ENCODE measurements at regions not wholly inside any gene's neighbourhood (a gene's known extent, or its start where the extent isn't known, plus 50 kb on each side); places are given as distances from the start of the nearest gene placed in this dataset.

- H2BK5ac ChIP-seq (ENCODE audit: low read depth, low read length, poor library complexity) = no peak overlapping the region
- H4K12ac ChIP-seq (ENCODE audit: low read depth, low read length) = no peak overlapping the region
- no peak overlapping the region for H4K8ac ChIP-seq (ENCODE audit: low read depth, low read length)
- H3K27me3 ChIP-seq (ENCODE audit: insufficient read depth, low read length) = no peaks in the 10 kb centered on the region
- H3K4me1 ChIP-seq (ENCODE audit: control insufficient read depth in 1 of 2, insufficient read depth in 2 of 2, low read length in 2 of 2) = no peaks in the 10 kb centered on the region
- no peak overlapping the region for H3K4me3 ChIP-seq (ENCODE audit: low read depth, low read length)
- no peak overlapping the region for H2BK120ac ChIP-seq (ENCODE audit: insufficient read depth, low read length, poor library complexity)
- H3K9me3 ChIP-seq (ENCODE audit: insufficient read depth, low read depth, low read length) = no peaks in the 10 kb centered on the region
- no peak overlapping the region for H3K23ac ChIP-seq (ENCODE audit: low read length)
- no peak overlapping the region for H2AFZ ChIP-seq (ENCODE audit: insufficient read depth, low read length, poor library complexity)
- H3K9ac ChIP-seq (ENCODE audit: low read length) = no peak overlapping the region
- H3K4ac ChIP-seq (ENCODE audit: low read depth, low read length) = no peak overlapping the region
- no peak overlapping the region for H3K27ac ChIP-seq (ENCODE audit: low read depth, low read length)
- H2AK5ac ChIP-seq (ENCODE audit: low read length) = no peak overlapping the region
- H3K79me2 ChIP-seq (ENCODE audit: control insufficient read depth, insufficient read depth, low read length, poor library complexity) = no peaks in the 10 kb centered on the region
- no peak overlapping the region for H3K4me2 ChIP-seq (ENCODE audit: low read length)
- H4K91ac ChIP-seq (ENCODE audit: low read depth, low read length) = no peak overlapping the region
- no peaks in the 10 kb centered on the region for H3K36me3 ChIP-seq (ENCODE audit: control insufficient read depth in 1 of 2, insufficient read depth in 2 of 2, low read length in 2 of 2)
- H3K14ac ChIP-seq (ENCODE audit: low read length) = no peak overlapping the region
- no peaks in the 10 kb centered on the region for H3K79me1 ChIP-seq (ENCODE audit: low read length)
- peak in 1 of 2 donors; percentile 59 for DNase-seq
- no peak overlapping the region for H3K18ac ChIP-seq (ENCODE audit: low read length)
- no peak overlapping the region for H2BK12ac ChIP-seq (ENCODE audit: low read length)
Measured at GRCh38 chr12:67193704-67194103, 75.5 kb upstream of the CAND1 start.

GRCh38 chr12:67200386-67200785 lies 68.8 kb upstream of the CAND1 start:
- no CpG with 5 or more reads among the region's 1 CpG for WGBS (ENCODE audit: extremely low coverage, insufficient coverage, insufficient read length)
- no peak overlapping the region for H4K91ac ChIP-seq (ENCODE audit: low read depth, low read length)
- no peaks in the 10 kb centered on the region for H3K79me2 ChIP-seq (ENCODE audit: control insufficient read depth, insufficient read depth, low read length, poor library complexity)
- H2BK5ac ChIP-seq (ENCODE audit: low read depth, low read length, poor library complexity) = no peak overlapping the region
- H3K4me2 ChIP-seq (ENCODE audit: low read length) = no peak overlapping the region
- no peak overlapping the region for H4K8ac ChIP-seq (ENCODE audit: low read depth, low read length)
- H3K23ac ChIP-seq (ENCODE audit: low read length) = no peak overlapping the region
- no peak overlapping the region for H4K12ac ChIP-seq (ENCODE audit: low read depth, low read length)
- H3K4me3 ChIP-seq (ENCODE audit: low read depth, low read length) = no peak overlapping the region
- no peaks in the 10 kb centered on the region for H3K79me1 ChIP-seq (ENCODE audit: low read length)
- no peaks in the 10 kb centered on the region for H3K36me3 ChIP-seq (ENCODE audit: control insufficient read depth in 1 of 2, insufficient read depth in 2 of 2, low read length in 2 of 2)
- H3K14ac ChIP-seq (ENCODE audit: low read length) = no peak overlapping the region
- H3K18ac ChIP-seq (ENCODE audit: low read length) = no peak overlapping the region
- no peaks in the 10 kb centered on the region for H3K27me3 ChIP-seq (ENCODE audit: insufficient read depth, low read length)
- no peaks in the 10 kb centered on the region for H3K9me3 ChIP-seq (ENCODE audit: insufficient read depth, low read depth, low read length)
- no peak overlapping the region for H3K4ac ChIP-seq (ENCODE audit: low read depth, low read length)
- no peak overlapping the region for H2AFZ ChIP-seq (ENCODE audit: insufficient read depth, low read length, poor library complexity)
- H3K27ac ChIP-seq (ENCODE audit: low read depth, low read length) = no peak overlapping the region
- no peak overlapping the region for H2BK12ac ChIP-seq (ENCODE audit: low read length)
- no peak overlapping the region for H2AK5ac ChIP-seq (ENCODE audit: low read length)
- H3K9ac ChIP-seq (ENCODE audit: low read length) = no peak overlapping the region
- DNase-seq = no peak
- H3K4me1 ChIP-seq (ENCODE audit: control insufficient read depth in 1 of 2, insufficient read depth in 2 of 2, low read length in 2 of 2) = no peaks in the 10 kb centered on the region
- H2BK120ac ChIP-seq (ENCODE audit: insufficient read depth, low read length, poor library complexity) = no peak overlapping the region

GRCh38 chr12:67202011-67202677 lies 67.0 kb upstream of the CAND1 start:
- Histone ChIP-seq H4K8ac (ENCODE audit: low read depth, low read length) (no peak overlapping the region), H3K79me1 (ENCODE audit: low read length) (no peaks in the 10 kb centered on the region), H3K36me3 (ENCODE audit: control insufficient read depth in 1 of 2, insufficient read depth in 2 of 2, low read length in 2 of 2) (no peaks in the 10 kb centered on the region), H3K4me2 (ENCODE audit: low read length) (no peak overlapping the region), H2BK5ac (ENCODE audit: low read depth, low read length, poor library complexity) (no peak overlapping the region), H3K9me3 (ENCODE audit: insufficient read depth, low read depth, low read length) (no peaks in the 10 kb centered on the region), H4K91ac (ENCODE audit: low read depth, low read length) (no peak overlapping the region), H3K27ac (ENCODE audit: low read depth, low read length) (no peak overlapping the region), H3K4me1 (ENCODE audit: control insufficient read depth in 1 of 2, insufficient read depth in 2 of 2, low read length in 2 of 2) (no peaks in the 10 kb centered on the region), H3K79me2 (ENCODE audit: control insufficient read depth, insufficient read depth, low read length, poor library complexity) (no peaks in the 10 kb centered on the region), H3K9ac (ENCODE audit: low read length) (no peak overlapping the region), H3K18ac (ENCODE audit: low read length) (no peak overlapping the region), H3K23ac (ENCODE audit: low read length) (no peak overlapping the region), H2AFZ (ENCODE audit: insufficient read depth, low read length, poor library complexity) (no peak overlapping the region), H2BK120ac (ENCODE audit: insufficient read depth, low read length, poor library complexity) (no peak overlapping the region), H2AK5ac (ENCODE audit: low read length) (no peak overlapping the region), H3K4ac (ENCODE audit: low read depth, low read length) (no peak overlapping the region), H2BK12ac (ENCODE audit: low read length) (no peak overlapping the region), H3K27me3 (ENCODE audit: insufficient read depth, low read length) (no peaks in the 10 kb centered on the region), H3K14ac (ENCODE audit: low read length) (no peak overlapping the region), H4K12ac (ENCODE audit: low read depth, low read length) (no peak overlapping the region), H3K4me3 (ENCODE audit: low read depth, low read length) (no peak overlapping the region)
- no CpG with 5 or more reads among the region's 7 CpGs for WGBS (ENCODE audit: extremely low coverage, insufficient coverage, insufficient read length)
- no peak for DNase-seq

- Histone ChIP-seq H3K4me3 (ENCODE audit: low read depth, low read length) (no peak overlapping the region), H2AK5ac (ENCODE audit: low read length) (no peak overlapping the region), H3K27me3 (ENCODE audit: insufficient read depth, low read length) (no peaks in the 10 kb centered on the region), H3K9ac (ENCODE audit: low read length) (no peak overlapping the region), H3K36me3 (ENCODE audit: control insufficient read depth in 1 of 2, insufficient read depth in 2 of 2, low read length in 2 of 2) (no peaks in the 10 kb centered on the region), H3K4me1 (ENCODE audit: control insufficient read depth in 1 of 2, insufficient read depth in 2 of 2, low read length in 2 of 2) (no peaks in the 10 kb centered on the region), H4K12ac (ENCODE audit: low read depth, low read length) (no peak overlapping the region), H3K79me1 (ENCODE audit: low read length) (no peaks in the 10 kb centered on the region), H3K23ac (ENCODE audit: low read length) (no peak overlapping the region), H2AFZ (ENCODE audit: insufficient read depth, low read length, poor library complexity) (no peak overlapping the region), H2BK5ac (ENCODE audit: low read depth, low read length, poor library complexity) (no peak overlapping the region), H3K14ac (ENCODE audit: low read length) (no peak overlapping the region), H3K79me2 (ENCODE audit: control insufficient read depth, insufficient read depth, low read length, poor library complexity) (no peaks in the 10 kb centered on the region), H3K4ac (ENCODE audit: low read depth, low read length) (no peak overlapping the region), H3K4me2 (ENCODE audit: low read length) (no peak overlapping the region), H4K91ac (ENCODE audit: low read depth, low read length) (no peak overlapping the region), H4K8ac (ENCODE audit: low read depth, low read length) (no peak overlapping the region), H3K9me3 (ENCODE audit: insufficient read depth, low read depth, low read length) (no peaks in the 10 kb centered on the region), H2BK120ac (ENCODE audit: insufficient read depth, low read length, poor library complexity) (no peak overlapping the region), H3K18ac (ENCODE audit: low read length) (no peak overlapping the region), H3K27ac (ENCODE audit: low read depth, low read length) (no peak overlapping the region), H2BK12ac (ENCODE audit: low read length) (no peak overlapping the region)
- DNase-seq = no peak
- no CpG with 5 or more reads among the region's 3 CpGs for WGBS (ENCODE audit: extremely low coverage, insufficient coverage, insufficient read length)
Measured at GRCh38 chr12:67202678-67203012, 66.5 kb upstream of the CAND1 start.
